Spleen (tissue), 11 donors: ENCODE measurements at regions not wholly inside any gene's neighbourhood (a gene's known extent, or its start where the extent isn't known, plus 50 kb on each side); places are given as distances from the start of the nearest gene placed in this dataset.

Source experiments
- DNase-seq: peaks from one replicate; pipeline ENCODE4 v3.0.0-alpha.2; 2020
- H3K27ac ChIP-seq, 8 donors: fragments of 200-600 bp; sonication (generic) in 7 of 8; 1 replicate in 4 of 8; 2 replicates in 4 of 8; pipeline versions ENCODE4 v1.5.0 to v1.8.0; 2016 to 2021; ENCODE audit warnings: inconsistent platforms in 4 of 8, mild to moderate bottlenecking in 4 of 8, moderate library complexity in 1 of 8
- H3K27me3 ChIP-seq, 7 donors: fragments of 200-600 bp; sonication (generic) in 6 of 7; replicated peaks in 1 of 7; 1 replicate in 4 of 7; 2 replicates in 3 of 7; pipeline versions ENCODE4 v1.5.0 to v1.8.0; 2016 to 2021; ENCODE audit warnings: inconsistent platforms in 3 of 7, mild to moderate bottlenecking in 1 of 7
- H3K36me3 ChIP-seq, 6 donors: fragments of 200-600 bp; sonication (generic) in 5 of 6; 1 replicate in 4 of 6; 2 replicates in 2 of 6; pipeline versions ENCODE4 v1.5.0 to v1.8.0; 2016 to 2021; ENCODE audit warnings: inconsistent platforms in 2 of 6
- H3K4me1 ChIP-seq, 6 donors: fragments of 200-600 bp; sonication (generic) in 5 of 6; 1 replicate in 3 of 6; 2 replicates in 3 of 6; pipeline versions ENCODE4 v1.5.0 to v1.8.0; 2016 to 2021; ENCODE audit warnings: inconsistent platforms in 3 of 6
- H3K4me3 ChIP-seq, 8 donors: fragments of 200-600 bp; sonication (generic) in 7 of 8; 1 replicate in 4 of 8; 2 replicates in 4 of 8; pipeline versions ENCODE4 v1.5.0 to v1.8.0; 2016 to 2021; ENCODE audit warnings: inconsistent platforms in 4 of 8, mild to moderate bottlenecking in 4 of 8, moderate library complexity in 2 of 8
- H3K9me3 ChIP-seq, 8 donors: fragments of 200-600 bp; sonication (generic) in 7 of 8; 1 replicate in 4 of 8; 2 replicates in 4 of 8; pipeline versions ENCODE4 v1.5.0 to v1.8.0; 2016 to 2021; ENCODE audit warnings: inconsistent platforms in 4 of 8
- CTCF ChIP-seq, 11 experiments: fragments of 200-600 bp in 7 of 11; fragments of 450-650 bp in 4 of 11; sonication (generic) in 4 of 11; IDR thresholded peaks in 8 of 11; conservative IDR thresholded peaks in 3 of 11; 1 replicate in 7 of 11; 2 replicates in 4 of 11; pipeline versions ENCODE4 v1.4.0 to v1.8.0; 2016 to 2021; ENCODE audit warnings: antibody characterized with exemption in 11 of 11, inconsistent platforms in 4 of 11, mild to moderate bottlenecking in 1 of 11
- POLR2A ChIP-seq, 3 donors: fragments of 450-650 bp; IDR thresholded peaks; one replicate each; pipeline ENCODE4 v1.5.1; 2017; ENCODE audit warnings: antibody characterized with exemption in 3 of 3, mild to moderate bottlenecking in 1 of 3
- POLR2AphosphoS5 ChIP-seq, 3 donors: sonication (generic); formaldehyde crosslinking; IDR thresholded peaks; one replicate each; pipeline ENCODE4 v1.5.1; 2017; ENCODE audit warnings: antibody characterized with exemption in 3 of 3
- WGBS, 5 donors: extraction: QIAGEN DNeasy Blood & Tissue Kit in 3 of 5; methylation state at CpG; one replicate each; pipeline versions ENCODE4 v1.1.5 to v1.1.7; 2013 to 2018; 5-methylcytosine and 5-hydroxymethylcytosine counted together
- intact Hi-C: fragments of 100-400 bp; cut with DNase I; formaldehyde crosslinking; loops from one replicate; pipeline ENCODE4 v1.15.0; 2023; ENCODE audit warnings: low total_unique reads
- donor health status: healthy with polysubstance abuse.
- donor health status: DM: no; HTN: no; CAD: no; lungs with moderate emphysema.
- donor health status: DM: no; HTN: no; CAD: no.
- donor health status: Bipolar disorder and iron deficiency.
- donor health status: healthy.
- donor health status: DM: no; HTN: no; CAD: no.
- donor health status: DM: yes; HTN: yes; CAD: no.

- WGBS, 5 donors = 85 to 96% (median 92%) methylated on average over 14 to 24 of the region's 24 CpGs
- Histone ChIP-seq H3K27ac (no peak overlapping the region), H3K4me3 (no peak overlapping the region), H3K36me3 (no peaks in the 10 kb centered on the region), H3K4me1 (no peaks in the 10 kb centered on the region), H3K27me3 (peaks cover 0 to 4% (median 0%) of the 10 kb centered on the region in 7 donors), H3K9me3 (peaks cover 0 to 3% (median 1%) of the 10 kb centered on the region in 8 donors)
- TF ChIP-seq POLR2AphosphoS5 (IDR thresholded peaks at IDR 0.05) (no peak), CTCF (IDR thresholded peaks at IDR 0.05 in 8 of 11, conservative IDR thresholded peaks at IDR 0.05 in 3 of 11) (no peak), POLR2A (IDR thresholded peaks at IDR 0.05) (no peak)
- intact Hi-C loops = no loop called here
- no peak for DNase-seq
These were observed 246.9 kb downstream of the ACKR3 start for GRCh38 chr2:236816197-236817170.

- Histone ChIP-seq H3K36me3 (no peaks in the 10 kb centered on the region), H3K4me1 (no peaks in the 10 kb centered on the region), H3K27me3 (peaks cover 0 to 4% (median 0%) of the 10 kb centered on the region in 7 donors), H3K4me3 (no peak overlapping the region), H3K27ac (no peak overlapping the region), H3K9me3 (peaks cover 0 to 10% (median 7%) of the 10 kb centered on the region in 8 donors)
- intact Hi-C loops = no loop called here
- TF ChIP-seq POLR2A (IDR thresholded peaks at IDR 0.05) (no peak), POLR2AphosphoS5 (IDR thresholded peaks at IDR 0.05) (no peak), CTCF (IDR thresholded peaks at IDR 0.05 in 8 of 11, conservative IDR thresholded peaks at IDR 0.05 in 3 of 11) (no peak)
- no peak for DNase-seq
- WGBS, 5 donors = 53 to 65% (median 60%) methylated on average over 14 to 15 of the region's 15 CpGs
These were observed 248.8 kb downstream of the ACKR3 start for GRCh38 chr2:236818281-236819045.

GRCh38 chr2:236819275-236820002 is 249.8 kb downstream of the ACKR3 start:
- Histone ChIP-seq H3K36me3 (no peaks in the 10 kb centered on the region), H3K27ac (no peak overlapping the region), H3K27me3 (no peaks in the 10 kb centered on the region), H3K4me3 (no peak overlapping the region), H3K9me3 (peaks cover 0 to 10% (median 7%) of the 10 kb centered on the region in 8 donors), H3K4me1 (peaks cover 0 to 8% (median 0%) of the 10 kb centered on the region in 6 donors)
- WGBS, 5 donors = 85 to 89% (median 87%) methylated on average over 17 to 19 of the region's 19 CpGs
- DNase-seq = no peak
- TF ChIP-seq POLR2A (IDR thresholded peaks at IDR 0.05) (no peak), CTCF (IDR thresholded peaks at IDR 0.05 in 8 of 11, conservative IDR thresholded peaks at IDR 0.05 in 3 of 11) (no peak), POLR2AphosphoS5 (IDR thresholded peaks at IDR 0.05) (no peak)
- intact Hi-C loops = no loop called here
